Stimulated activated CD8-positive, alpha-beta memory T cell treated with anti-CD3 and anti-CD28 coated beads, Interleukin-15, amount 100 ng/mL, for 48 hours (primary cell): ENCODE measurements at regions not wholly inside any gene's neighbourhood (a gene's known extent, or its start where the extent isn't known, plus 50 kb on each side); places are given as distances from the start of the nearest gene placed in this dataset.
A peak's percentile ranks its signal among the peaks of the same experiment; 100 is the strongest.

ENCODE experiments used
- DNase-seq, 2 donors: peaks; one replicate each; pipeline ENCODE4 v3.0.0-alpha.2; 2020; ENCODE audit warnings: low read depth in 2 of 2

- no peak for DNase-seq
Observed at GRCh38 chr13:109644069-109644750, 142.2 kb downstream of the IRS2 start.

DNA sequence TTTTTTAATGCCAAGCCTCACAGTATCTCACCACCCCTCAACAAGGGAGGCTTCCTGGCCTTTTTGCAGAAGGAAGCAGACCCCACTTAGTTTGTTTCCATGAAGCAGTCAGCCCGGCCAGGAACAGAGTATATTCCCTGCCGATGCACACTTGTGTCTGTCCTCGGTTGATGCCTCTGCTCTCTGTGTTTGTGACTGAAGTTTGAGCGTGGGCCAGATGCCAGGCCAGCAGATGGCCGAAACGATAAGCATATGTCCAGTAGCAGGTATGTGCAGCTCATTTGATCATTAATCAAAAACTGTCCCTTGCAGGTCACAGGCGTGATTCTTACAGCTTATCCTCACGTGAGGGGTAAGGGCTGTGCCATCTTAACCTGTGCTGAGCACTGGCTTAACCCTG is 144.0 kb downstream of the IRS2 start:
- DNase-seq: no peak

DNA sequence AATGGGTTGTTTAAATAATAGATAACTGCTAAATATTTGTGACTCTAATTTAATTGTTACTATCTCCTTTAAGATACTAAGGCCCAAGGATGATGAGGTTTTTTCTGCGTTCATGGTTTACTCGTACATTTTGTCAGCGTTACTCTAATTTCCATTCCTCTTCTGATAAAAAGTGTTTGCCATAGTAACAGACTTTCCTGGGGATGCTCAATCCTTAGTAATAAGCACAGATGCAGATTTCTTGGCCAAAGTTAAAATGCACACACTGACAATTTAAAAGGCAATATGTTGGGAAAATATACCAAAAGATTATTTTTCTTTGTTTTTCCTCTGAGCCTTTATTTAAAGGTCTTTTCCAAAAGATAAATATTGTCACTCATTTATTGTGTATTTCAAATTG is 149.6 kb downstream of the IRS2 start:
- DNase-seq: no peak

- DNase-seq: no peak
Observed at GRCh38 chr13:109631069-109631468, 155.3 kb downstream of the IRS2 start.

GRCh38 chr13:109630271-109630670 is 156.1 kb downstream of the IRS2 start:
- no peak for DNase-seq

DNA sequence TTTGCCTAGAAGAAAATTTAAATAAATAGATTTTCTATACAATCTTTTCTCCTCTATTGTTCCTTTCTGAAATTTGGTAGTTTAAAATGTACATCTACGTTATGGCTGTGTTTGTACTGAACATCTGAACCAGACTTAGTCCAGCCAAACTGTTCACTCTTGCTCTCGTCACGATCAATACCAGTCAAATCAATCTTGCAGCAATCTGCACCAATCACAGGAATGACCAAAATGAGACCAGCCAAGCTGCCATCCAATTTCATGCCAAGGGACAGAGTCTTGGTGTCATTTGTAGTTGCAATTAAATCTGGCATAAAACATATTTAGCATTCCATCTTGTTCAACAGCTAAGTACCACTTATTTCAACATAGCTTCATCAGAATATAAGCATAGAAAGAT is 156.6 kb downstream of the IRS2 start:
- DNase-seq: no peak

- DNase-seq: no peak
Observed at GRCh38 chr13:109628251-109628699, 158.1 kb downstream of the IRS2 start.

DNA sequence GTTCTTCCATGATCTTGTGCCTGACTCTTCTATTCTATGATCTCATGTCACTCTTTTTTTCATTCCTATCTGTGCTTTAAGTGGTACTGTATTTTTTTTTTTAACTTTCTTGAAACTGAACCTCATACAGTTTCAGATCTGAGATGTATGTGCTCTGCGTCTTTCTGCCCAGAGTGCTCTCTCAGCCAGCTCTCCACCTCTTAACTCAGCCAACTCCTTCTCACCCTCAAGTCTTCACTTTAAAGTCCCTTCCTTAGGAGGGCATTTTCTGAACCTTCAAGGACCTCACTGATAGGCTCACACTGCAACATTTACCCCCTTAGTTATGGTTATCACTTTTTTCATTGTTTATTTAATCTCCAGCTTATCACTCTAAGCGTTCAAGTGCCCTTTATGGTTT is 158.7 kb downstream of the IRS2 start:
- DNase-seq: no peak

- no peak for DNase-seq
Observed at GRCh38 chr13:109626386-109627171, 159.8 kb downstream of the IRS2 start.

DNA sequence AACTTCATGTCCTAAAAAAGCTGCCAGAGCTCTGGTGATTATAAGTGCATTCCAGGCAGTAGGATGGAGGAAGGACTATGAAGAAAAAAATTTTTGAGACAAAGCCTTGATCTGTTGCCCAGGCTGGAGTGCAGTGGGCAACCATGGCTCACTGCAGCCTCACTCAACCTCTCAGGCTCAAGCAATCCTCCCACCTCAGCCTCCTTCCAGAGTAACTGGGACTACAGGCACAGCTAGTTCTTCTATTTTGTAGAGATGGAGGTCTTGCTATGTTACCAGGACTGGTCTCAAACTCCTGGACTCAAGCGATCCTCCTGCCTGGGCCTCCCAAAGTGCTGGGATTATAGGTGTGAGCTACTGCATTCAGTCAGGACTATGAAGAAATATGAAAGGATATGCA is 161.2 kb downstream of the IRS2 start:
- DNase-seq: no peak

DNA sequence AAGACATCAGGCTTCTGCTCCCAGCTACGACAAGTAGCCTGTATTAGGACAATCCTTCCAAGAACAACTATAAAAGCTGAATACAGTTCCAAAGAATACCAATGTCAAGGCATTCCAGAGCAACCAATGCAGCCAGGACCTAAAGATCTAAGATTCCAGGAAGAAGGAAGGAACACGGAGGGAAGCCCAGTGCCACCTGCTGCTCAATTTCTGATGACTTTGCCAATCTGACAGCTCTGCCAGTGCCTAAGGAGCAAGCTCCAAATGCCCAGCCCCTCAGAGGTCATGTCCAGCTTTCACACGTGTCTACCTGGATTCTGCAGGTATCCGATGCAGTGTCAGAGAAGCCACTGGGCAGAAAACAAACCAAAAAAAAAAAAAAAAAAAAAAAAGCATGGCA is 164.4 kb downstream of the IRS2 start:
- DNase-seq: no peak

- DNase-seq: no peak
Observed at GRCh38 chr13:109615721-109616420, 170.5 kb downstream of the IRS2 start.

- DNase-seq: no peak
Observed at GRCh38 chr13:109611912-109612691, 174.3 kb downstream of the IRS2 start.

DNA sequence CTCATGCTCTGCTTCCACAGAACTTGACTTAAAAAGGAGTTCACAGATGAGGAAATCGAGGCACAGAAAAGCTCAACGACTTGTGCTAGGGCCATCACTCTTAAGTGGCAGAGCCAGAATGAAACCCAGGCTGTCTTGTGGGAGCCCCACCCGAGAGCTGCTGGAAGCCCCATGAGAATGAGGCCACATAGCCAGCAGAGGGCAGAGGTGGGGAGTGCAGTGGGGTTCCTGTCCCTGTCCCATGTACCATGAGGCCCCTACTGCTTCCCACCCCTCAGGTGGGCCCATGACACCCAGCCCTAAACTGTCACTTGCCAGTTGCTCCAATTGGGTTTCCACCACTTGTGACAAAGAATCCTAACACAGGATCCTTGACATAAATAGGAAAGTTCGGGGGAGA is 175.9 kb downstream of the IRS2 start:
- DNase-seq: peak; percentile 1

DNA sequence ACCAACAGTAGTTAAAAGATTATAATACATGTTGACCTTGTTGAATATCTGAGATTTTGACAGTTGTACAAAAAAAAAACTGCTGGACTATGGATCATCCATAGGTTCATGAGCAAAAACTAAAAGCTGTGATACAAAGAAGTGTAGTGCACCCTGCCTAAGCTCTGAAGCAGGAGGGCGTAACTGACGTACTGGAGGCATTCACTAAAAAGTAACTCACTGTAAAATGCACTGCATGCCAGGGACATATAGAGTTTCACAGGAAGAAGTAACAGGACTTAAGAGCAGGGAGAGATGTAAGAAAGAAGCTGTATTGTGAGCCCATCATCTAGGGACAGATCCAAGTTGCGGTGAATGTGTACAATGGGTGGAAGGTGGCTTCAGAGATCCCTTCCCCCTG is 177.9 kb downstream of the IRS2 start:
- DNase-seq: no peak

DNA sequence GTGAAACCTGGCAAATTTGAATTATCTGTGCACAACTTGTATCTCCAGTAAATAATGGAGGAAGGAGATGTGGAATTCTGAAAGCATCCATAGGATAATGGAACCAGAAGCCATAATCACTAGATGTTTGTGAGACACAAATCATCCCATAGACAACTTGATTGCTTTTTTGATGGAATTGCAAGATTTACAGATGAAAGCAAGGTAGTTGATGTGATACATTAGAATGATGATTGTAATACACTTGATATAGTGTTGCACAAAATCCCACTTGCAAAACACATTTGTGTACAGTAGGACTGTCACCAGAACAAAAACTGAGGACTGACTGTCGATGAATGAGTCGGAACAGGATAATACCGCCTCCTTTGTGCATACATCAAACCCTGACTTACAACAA is 178.3 kb downstream of the IRS2 start:
- DNase-seq: no peak

DNA sequence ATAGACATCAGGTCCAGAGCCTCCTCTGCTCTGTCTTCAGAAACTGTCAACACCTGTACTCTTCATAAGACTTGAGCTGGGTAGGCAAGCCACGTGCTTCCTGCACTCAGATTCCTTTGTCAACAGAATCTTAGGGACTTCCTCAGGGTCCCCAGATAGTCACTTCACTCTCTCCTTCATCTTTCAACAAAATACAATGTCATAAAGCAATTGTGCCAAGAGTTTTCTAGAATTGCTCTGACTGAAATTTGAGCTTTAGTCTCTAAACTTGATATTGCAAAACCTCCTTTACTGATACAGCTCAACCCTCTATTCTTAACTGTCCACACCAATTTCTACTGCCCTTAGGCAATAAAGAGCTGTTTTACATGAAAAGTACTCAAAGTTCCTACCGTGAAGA is 179.9 kb downstream of the IRS2 start:
- DNase-seq: no peak

GRCh38 chr13:109605846-109606245 is 180.5 kb downstream of the IRS2 start:
- no peak for DNase-seq

DNA sequence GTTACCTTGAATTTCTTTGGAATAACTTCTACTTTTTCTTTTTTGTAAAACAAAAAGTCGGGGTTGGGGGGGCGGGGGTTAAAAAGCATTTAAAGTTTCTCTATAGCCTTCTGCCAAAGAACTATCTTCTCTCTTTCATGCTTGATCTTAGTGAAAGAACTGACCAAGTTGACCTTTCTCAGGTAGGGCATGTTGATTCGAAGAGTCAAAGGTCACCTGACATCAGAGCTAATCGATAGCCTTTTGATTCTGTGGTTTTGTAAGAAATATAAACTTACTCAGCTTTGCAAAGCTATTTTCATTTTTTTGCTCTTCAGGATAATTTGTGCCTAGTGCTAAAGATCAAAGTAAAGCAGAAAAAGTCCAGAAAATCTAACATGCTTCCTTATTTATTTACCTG is 181.5 kb downstream of the IRS2 start:
- DNase-seq: no peak

DNA sequence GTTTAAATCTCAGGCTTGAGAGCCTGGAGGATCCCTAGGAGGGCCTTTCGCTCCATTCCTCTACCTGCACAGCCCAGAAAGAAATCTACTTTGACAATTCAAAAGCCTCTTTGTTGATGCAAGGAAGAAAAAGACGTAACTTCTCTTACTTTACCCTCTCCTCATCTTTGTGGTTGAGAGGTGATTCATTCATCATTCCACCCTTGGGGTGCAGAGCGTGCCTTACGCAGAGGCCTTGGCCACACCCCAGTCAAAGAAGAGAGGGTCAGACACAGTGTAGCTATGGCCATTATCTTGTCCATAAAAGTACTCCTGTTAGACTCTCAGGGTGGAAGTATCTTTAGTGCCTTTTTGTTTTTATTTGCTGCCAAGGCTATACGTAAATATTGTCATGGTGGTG is 184.0 kb downstream of the IRS2 start:
- no peak for DNase-seq

- no peak for DNase-seq
Observed at GRCh38 chr13:109599901-109600657, 186.3 kb downstream of the IRS2 start.
